Fibroblast of lung (primary cell): ENCODE measurements at regions not wholly inside any gene's neighbourhood (a gene's known extent, or its start where the extent isn't known, plus 50 kb on each side); places are given as distances from the start of the nearest gene placed in this dataset.

Experiments
- EZH2 ChIP-seq: IDR thresholded peaks from 2 replicates; pipeline ENCODE4 v1.5.1; 2012; ENCODE audit warnings: low read length, control low read depth, mild to moderate bottlenecking; ENCODE audit errors: missing control alignments
- TF ChIP-seq, protein P1 (sequence below), 2 donors: IDR thresholded peaks in 1 of 2; conservative IDR thresholded peaks in 1 of 2; 1 replicate in 1 of 2; 2 replicates in 1 of 2; pipeline ENCODE4 v1.5.1; 2011 to 2012; ENCODE audit warnings: low read length in 2 of 2, control low read depth in 1 of 2, inconsistent platforms in 1 of 2, low read depth in 1 of 2, mild to moderate bottlenecking in 1 of 2

DNA sequence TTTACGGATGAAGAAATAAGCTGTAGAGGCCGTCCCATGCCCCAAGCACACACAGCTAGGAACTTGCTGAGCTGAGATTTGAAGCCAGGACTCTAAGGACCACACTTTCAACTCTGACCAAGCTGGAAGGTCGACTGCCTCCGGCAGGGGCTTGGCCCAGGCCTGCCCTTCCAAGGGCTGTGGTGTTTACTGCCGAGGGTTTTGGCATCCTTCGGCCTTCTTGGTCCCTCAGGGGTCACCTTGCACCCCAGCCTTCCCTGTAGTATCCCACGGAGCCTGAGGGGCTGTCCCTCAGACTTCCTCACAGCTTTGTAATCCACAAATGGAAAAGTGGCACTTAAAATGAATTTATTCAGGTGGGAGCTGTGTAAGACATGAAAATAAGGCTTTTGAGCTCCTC, 83.7 kb upstream of the SPRY4 start:
- TF ChIP-seq, protein P1, sequence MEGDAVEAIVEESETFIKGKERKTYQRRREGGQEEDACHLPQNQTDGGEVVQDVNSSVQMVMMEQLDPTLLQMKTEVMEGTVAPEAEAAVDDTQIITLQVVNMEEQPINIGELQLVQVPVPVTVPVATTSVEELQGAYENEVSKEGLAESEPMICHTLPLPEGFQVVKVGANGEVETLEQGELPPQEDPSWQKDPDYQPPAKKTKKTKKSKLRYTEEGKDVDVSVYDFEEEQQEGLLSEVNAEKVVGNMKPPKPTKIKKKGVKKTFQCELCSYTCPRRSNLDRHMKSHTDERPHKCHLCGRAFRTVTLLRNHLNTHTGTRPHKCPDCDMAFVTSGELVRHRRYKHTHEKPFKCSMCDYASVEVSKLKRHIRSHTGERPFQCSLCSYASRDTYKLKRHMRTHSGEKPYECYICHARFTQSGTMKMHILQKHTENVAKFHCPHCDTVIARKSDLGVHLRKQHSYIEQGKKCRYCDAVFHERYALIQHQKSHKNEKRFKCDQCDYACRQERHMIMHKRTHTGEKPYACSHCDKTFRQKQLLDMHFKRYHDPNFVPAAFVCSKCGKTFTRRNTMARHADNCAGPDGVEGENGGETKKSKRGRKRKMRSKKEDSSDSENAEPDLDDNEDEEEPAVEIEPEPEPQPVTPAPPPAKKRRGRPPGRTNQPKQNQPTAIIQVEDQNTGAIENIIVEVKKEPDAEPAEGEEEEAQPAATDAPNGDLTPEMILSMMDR (conservative IDR thresholded peaks at IDR 0.05 in 1 of 2, IDR thresholded peaks at IDR 0.05 in 1 of 2; ENCODE audit: low read depth in 1 of 2, low read length in 2 of 2) = no peak
- TF ChIP-seq EZH2 = no peak
